NOMO-1 treated with dmso at 0.1 percent for 144 hours (cell line): ENCODE measurements at regions not wholly inside any gene's neighbourhood (a gene's known extent, or its start where the extent isn't known, plus 50 kb on each side); places are given as distances from the start of the nearest gene placed in this dataset.

Source experiments
- DNase-seq: peaks from one replicate; lab custom pipeline; 2025; ENCODE audit not compliant: unreplicated experiment; lab: John Stamatoyannopoulos, UW

DNA sequence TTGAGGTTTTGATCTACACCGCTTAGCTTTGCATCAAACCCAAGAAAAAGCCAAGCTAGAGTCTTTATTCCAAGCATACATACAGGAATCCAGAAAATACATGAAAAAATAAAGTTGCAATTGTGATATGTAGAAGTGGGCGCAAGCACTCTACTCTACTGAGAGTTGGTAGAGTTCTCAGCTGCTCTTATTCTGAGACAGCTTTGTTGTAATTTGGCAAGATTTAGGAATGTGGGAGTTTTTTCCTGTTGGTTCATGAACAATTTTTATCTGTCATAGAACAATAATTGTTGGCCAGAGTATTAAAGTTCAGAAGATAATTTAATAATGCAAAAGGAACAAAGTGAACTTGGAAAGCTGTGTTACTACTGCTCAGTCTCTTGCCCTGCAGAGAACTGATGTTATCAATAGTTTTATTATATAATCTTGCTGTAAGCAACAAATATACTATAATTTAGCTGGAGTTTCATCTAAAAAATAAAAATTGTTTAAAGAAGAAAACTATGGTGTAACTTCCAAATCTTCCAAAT lies 302.0 kb upstream of the RND3 start:
- DNase-seq = no peak

DNA sequence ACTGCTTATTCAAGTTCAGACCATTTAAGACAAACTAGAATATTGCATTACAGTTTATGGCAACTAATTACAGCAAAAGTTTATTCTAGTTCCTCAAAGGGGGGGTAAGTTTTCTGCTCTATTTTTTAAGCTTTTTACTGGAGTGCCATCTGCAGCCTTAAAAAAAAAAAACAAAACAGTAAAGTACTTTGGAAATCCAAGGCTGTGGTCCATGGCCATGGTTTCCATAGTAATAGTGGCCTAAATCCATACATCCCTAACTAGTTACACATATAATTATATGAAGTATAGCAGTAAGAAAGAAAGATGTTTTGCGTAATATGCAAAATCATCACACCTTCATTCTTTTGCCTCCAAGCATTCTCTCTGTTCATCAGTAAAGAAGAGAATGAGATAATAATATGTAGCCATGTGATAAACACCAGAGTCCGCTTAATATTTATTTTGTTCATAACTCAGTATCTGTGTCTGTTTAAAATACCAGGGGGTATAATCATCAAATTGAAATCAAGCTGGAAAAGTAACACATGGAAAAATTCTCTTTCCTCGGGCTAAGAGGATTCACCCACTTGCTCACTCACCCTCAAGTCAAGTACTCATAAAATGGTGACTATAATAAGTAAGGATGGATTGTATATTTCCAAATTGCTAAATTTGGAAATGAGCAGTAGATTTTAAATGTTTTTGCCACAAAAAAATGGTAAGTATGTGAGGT lies 301.1 kb upstream of the RND3 start:
- DNase-seq = no peak

DNA sequence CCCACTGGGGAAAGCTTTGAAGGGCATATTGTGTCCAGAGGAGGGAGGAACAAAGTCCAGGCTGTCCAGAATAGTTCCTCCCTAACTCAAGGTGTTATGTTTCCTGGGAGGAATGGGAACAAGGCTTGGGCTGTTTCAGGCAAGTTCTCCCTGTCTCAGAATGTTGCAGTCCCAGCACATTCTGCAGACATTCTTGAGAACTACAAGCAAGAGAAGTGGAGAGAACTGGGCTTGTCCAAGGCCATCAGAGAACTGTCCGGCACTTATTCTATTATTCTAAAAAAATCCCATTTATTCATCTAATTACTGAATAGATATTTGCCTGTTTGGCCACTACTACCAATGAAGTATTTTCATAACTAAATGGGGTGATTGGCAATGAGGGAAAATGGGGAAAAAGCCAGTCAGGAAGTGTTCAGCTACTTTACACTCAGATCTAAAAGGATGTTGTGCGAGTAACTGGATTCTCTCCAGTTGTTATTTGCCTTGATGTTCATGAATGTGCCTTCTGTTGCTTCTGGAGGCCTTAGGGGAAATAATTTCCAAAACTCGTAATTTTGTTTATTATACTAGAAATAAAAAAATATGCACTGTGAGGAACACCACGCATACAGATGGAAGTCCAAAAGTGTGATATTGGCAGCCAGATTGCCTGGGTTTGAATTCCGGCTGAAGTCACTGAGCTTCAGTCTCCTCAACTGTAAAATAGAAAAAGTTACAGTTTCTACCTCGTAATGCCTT lies 300.1 kb upstream of the RND3 start:
- no peak for DNase-seq

DNA sequence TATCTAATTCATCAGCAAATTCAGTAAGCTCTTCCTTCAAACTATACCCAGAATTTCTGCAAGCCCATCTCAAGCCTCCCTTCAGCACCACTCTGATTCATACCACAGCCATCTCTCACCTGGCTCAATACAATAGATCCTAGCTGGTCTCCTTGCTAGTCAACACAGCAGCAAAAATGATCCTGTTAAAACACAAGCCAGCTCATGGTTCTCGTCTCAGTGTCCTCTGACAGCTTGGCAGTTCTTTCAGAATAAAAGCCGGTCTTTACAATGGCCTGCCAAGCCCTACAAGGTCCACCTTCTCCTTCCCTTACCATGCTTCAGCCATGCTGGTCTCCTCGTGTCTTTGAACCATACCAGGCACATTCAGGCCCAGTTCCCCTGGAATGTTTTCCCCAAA lies 296.9 kb upstream of the RND3 start:
- no peak for DNase-seq

GRCh38 chr2:150783896-150784295 lies 296.4 kb upstream of the RND3 start:
- DNase-seq = no peak

DNA sequence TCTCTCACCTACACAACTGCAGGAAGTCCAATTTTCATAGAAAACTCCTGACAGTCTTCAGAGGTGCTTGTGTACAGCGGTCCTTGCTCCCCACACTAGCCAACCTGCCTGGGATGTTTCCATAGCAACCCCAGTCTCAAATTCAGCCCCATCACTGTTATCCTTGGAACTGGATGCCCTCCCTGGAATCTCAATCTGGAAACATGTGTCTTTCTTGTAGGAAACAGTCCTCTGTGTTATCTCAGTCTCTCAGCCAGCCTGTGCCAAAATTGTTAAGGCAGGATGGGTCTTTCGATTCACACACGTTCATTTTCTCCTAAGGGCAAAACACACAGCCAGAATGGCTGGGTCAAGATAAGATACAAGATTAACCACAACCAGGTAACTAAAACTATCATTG lies 295.5 kb upstream of the RND3 start:
- no peak for DNase-seq

GRCh38 chr2:150782613-150783012 lies 295.1 kb upstream of the RND3 start:
- DNase-seq = no peak

- no peak for DNase-seq
Measured at GRCh38 chr2:150781142-150781541, 293.7 kb upstream of the RND3 start.

- DNase-seq = no peak
Measured at GRCh38 chr2:150778828-150779227, 291.4 kb upstream of the RND3 start.

- DNase-seq = no peak
Measured at GRCh38 chr2:150769421-150769820, 282.0 kb upstream of the RND3 start.

GRCh38 chr2:150767991-150768746 lies 280.7 kb upstream of the RND3 start:
- no peak for DNase-seq

DNA sequence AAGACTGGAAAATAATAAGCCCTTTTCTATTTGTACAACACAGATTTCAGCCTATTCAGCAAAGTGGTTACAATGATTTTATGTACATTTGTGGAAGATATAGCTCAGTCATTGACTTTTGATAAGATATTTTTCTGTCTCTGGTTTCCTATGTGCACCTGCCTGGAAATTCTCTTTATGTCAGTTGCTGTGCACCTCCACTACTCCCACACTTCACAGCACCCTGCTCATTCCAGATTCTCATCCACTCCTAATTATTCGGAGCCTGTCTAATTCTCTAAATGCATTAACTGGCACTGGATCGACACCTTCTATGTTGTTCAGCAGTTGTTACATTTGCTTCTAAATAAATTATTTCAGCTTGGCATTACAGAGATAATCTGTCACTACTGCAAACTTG lies 275.1 kb upstream of the RND3 start:
- DNase-seq = no peak

DNA sequence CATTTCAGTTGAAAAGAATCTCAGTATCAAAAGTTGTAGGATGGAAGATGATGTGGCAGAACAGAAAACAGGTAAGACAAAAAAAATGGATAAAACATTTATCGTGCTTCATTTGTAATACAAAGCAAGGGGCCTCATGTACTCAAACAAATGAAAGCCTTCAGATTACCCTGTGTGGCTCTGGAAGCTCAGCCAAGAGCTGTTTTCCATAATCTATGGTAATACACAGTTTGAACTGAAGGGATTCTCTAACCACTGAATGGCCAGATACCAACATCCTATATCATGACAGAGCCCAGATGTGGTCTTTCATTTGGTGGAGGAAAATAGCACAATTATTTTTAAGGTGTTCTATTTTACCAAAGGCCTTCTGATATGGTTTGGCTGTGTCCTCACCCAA lies 272.1 kb upstream of the RND3 start:
- DNase-seq = no peak

GRCh38 chr2:150759106-150759505 lies 271.6 kb upstream of the RND3 start:
- no peak for DNase-seq

DNA sequence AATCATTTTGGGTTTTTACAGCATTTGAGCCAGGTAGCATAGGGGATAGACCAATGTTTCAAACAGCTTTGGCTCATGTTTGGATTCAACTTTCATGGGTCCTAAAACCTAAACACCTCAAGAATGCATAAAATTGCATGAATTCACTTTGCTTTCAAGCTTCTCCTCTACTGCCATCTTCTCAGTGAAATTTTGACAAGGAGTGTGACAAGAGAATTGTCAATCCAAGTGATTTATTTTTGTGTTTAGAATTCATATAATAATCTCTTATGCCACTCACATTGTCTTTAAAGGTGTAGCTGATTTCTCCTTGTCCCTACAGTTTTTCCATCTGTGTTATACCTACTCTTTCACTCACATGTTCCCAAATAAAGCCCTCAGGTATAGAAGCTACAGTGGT lies 264.8 kb upstream of the RND3 start:
- no peak for DNase-seq

DNA sequence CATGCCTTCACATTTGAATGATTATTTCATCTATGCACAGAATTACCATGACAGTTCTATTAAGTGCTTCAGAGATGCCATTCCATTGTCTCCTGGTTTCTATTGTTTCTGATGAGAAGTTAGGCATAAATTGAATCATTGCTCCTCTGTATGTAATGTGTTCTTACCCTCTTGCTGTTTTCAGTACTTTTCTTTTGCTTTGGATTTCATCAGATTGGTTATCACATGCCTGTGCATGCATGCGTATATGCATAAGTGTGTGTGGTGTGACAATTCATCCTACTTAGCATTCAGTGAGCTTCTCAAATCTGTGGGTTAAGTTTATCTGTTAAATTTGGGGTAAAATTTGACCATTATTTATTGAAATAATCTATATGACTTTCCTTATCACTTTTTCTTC lies 263.3 kb upstream of the RND3 start:
- no peak for DNase-seq

GRCh38 chr2:150742094-150742493 lies 254.6 kb upstream of the RND3 start:
- no peak for DNase-seq

DNA sequence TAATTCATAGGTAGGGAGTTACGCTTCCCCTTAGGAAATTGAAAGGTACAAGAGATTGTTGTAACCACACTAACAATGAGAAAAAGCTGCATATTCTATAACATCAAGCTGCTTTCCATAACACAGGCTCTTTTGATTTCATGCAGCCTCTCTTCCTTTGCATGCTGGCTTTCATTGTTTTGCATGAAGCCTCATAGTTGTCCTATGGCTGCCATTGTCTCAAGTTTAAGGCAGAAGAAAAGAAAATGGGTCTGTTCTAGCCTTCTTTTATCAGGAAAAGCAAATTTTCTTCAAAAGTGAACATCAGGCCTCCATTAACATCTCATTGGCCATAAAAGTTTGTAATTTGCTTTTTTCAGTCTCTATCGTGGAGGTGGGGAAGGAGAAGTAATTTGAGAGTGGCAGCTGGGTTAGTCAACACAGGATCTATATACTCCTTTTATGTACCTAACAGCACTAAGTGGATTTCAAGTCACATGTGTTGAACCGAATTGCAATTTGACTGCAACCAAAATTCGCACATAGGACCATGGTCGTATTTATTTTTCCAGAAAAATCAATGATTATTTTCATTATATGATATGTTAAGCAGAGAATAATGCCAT lies 248.5 kb upstream of the RND3 start:
- DNase-seq = no peak

DNA sequence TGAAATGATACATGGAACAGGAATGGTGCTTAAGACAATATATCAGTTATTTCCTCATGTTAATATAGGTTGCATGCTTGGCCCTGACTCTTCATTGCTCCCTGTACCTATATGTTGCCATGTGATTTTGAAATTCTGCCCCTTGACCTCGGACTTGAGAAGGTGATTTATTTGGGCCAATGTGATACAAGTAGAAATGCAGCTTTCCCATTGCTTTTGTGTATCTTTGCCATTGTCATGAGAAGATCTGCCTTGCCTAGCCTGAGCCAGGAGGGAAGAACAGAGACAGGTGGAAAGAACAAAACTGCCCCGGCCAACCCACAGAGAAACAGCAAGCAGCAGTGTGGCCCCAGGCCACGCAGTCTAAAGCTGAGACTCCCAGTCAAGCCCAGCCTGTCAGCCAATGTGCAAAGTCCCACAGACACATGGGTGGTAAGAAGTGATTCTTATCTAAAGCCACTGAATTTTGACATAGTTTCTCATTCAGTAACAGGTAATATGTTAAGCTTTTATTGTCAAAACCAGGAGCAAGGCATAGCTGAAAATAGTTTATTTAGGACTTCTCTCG lies 245.7 kb upstream of the RND3 start:
- DNase-seq = no peak

DNA sequence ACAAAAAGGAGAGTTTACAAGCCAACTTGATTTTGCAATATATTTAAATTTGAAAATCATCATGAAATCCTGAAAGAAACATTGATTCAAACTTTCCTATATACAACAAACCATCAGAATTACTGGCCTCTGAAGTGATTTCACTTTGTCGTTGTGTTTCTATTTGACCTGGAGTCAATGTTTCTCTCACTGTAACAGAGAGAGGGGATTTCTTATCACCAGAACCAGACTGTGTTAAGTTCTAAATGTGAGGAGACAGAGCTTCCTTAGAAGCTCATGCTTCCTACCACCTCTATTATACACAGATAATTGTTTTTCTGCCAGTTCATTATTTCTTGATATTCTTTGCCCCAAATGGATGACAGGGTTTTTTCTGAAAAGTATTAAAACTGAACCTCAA lies 245.0 kb upstream of the RND3 start:
- no peak for DNase-seq

GRCh38 chr2:150732064-150732463 lies 244.6 kb upstream of the RND3 start:
- DNase-seq = no peak
